OCI-LY3 (cell line): ENCODE measurements at regions not wholly inside any gene's neighbourhood (a gene's known extent, or its start where the extent isn't known, plus 50 kb on each side); places are given as distances from the start of the nearest gene placed in this dataset.
A peak's percentile ranks its signal among the peaks of the same experiment; 100 is the strongest.

Experiments used
- H2AFZ ChIP-seq: fragments of 200-600, 300-600 bp; shearing (Covaris generic); 2 replicates; pipeline ENCODE4 v1.6.0; 2014; ENCODE audit warnings: antibody characterized with exemption, low read depth, low read length
- H3K27ac ChIP-seq: fragments of 200-600, 300-600 bp; sonication (generic); 2 replicates; pipeline ENCODE4 v1.5.1; 2014; ENCODE audit warnings: mild to moderate bottlenecking, low read length, moderate library complexity, mixed read lengths
- H3K27me3 ChIP-seq: fragments of 200-600, 300-600 bp; sonication (generic); 2 replicates; pipeline ENCODE4 v1.6.1; 2014; ENCODE audit warnings: low read depth, low read length, mixed read lengths
- H3K36me3 ChIP-seq: fragments of 200-600, 300-600 bp; sonication (generic); replicated peaks from 2 replicates; pipeline ENCODE3; 2014; ENCODE audit warnings: low read depth, low read length, mixed read lengths
- H3K4me1 ChIP-seq: fragments of 300-600, 200-600 bp; sonication (generic); 2 replicates; pipeline ENCODE4 v1.6.1; 2014; ENCODE audit warnings: low read length, mixed read lengths
- H3K4me2 ChIP-seq: fragments of 200-600, 300-600 bp; sonication (generic); 2 replicates; pipeline ENCODE4 v1.6.1; 2014; ENCODE audit warnings: low read length, mixed read lengths
- H3K4me3 ChIP-seq: fragments of 300-600, 200-600 bp; sonication (generic); 2 replicates; pipeline ENCODE4 v1.5.1; 2014; ENCODE audit warnings: antibody characterized with exemption, mild to moderate bottlenecking, low read length, moderate library complexity
- H3K79me2 ChIP-seq: fragments of 300-600, 200-600 bp; shearing (Covaris generic); 2 replicates; pipeline ENCODE4 v1.6.1; 2014; ENCODE audit warnings: mild to moderate bottlenecking, low read length, mixed read lengths
- H3K9ac ChIP-seq: fragments of 300-600, 200-600 bp; shearing (Covaris generic); 2 replicates; pipeline ENCODE4 v1.6.0; 2014; ENCODE audit warnings: mild to moderate bottlenecking, low read length, moderate library complexity
- H3K9me3 ChIP-seq: fragments of 200-600, 300-600 bp; shearing (Covaris generic); 2 replicates; pipeline ENCODE4 v1.6.1; 2014; ENCODE audit warnings: low read length, mixed read lengths; ENCODE audit not compliant: insufficient read depth
- H4K20me1 ChIP-seq: fragments of 200-600, 300-600 bp; sonication (generic); 2 replicates; pipeline ENCODE4 v1.6.1; 2016; ENCODE audit warnings: low read length, mixed read lengths; ENCODE audit not compliant: insufficient read depth
- CTCF ChIP-seq: fragments of 200-600, 300-600 bp; sonication (generic); IDR thresholded peaks from 2 replicates; pipeline ENCODE4 v1.5.1; 2014; ENCODE audit warnings: antibody characterized with exemption, low read length, low read depth
- EZH2phosphoT487 ChIP-seq: fragments of 200-600 bp; shearing (Covaris generic); IDR thresholded peaks from 2 replicates; pipeline ENCODE4 v1.6.1; 2018; ENCODE audit warnings: antibody characterized with exemption, mixed run types, low read depth

- Histone ChIP-seq H3K4me2 (no peak overlapping the region), H3K9ac (no peak overlapping the region), H3K36me3 (no peaks in the 10 kb centered on the region), H3K9me3 (no peaks in the 10 kb centered on the region), H3K4me1 (no peaks in the 10 kb centered on the region), H4K20me1 (no peaks in the 10 kb centered on the region), H3K4me3 (no peak overlapping the region), H2AFZ (no peak overlapping the region), H3K27me3 (peaks cover 50% of the 10 kb centered on the region), H3K27ac (no peak overlapping the region), H3K79me2 (no peaks in the 10 kb centered on the region)
- no peak for TF ChIP-seq CTCF
- no peak for TF ChIP-seq EZH2phosphoT487
These were observed 144.5 kb upstream of the MYRIP start for GRCh38 chr3:39664931-39665330.

GRCh38 chr3:39665441-39665840, 144.0 kb upstream of the MYRIP start:
- Histone ChIP-seq H3K36me3 (no peaks in the 10 kb centered on the region), H3K4me2 (no peak overlapping the region), H2AFZ (no peak overlapping the region), H3K79me2 (no peaks in the 10 kb centered on the region), H3K4me3 (no peak overlapping the region), H3K4me1 (no peaks in the 10 kb centered on the region), H3K9ac (no peak overlapping the region), H4K20me1 (no peaks in the 10 kb centered on the region), H3K27ac (no peak overlapping the region), H3K9me3 (no peaks in the 10 kb centered on the region), H3K27me3 (peaks cover 52% of the 10 kb centered on the region)
- TF ChIP-seq EZH2phosphoT487 (no peak), CTCF (no peak)

GRCh38 chr3:39668420-39668819, 141.0 kb upstream of the MYRIP start:
- Histone ChIP-seq H2AFZ (no peak overlapping the region), H3K9me3 (no peaks in the 10 kb centered on the region)

GRCh38 chr3:39671116-39671515, 138.3 kb upstream of the MYRIP start:
- H3K36me3 ChIP-seq: no peaks in the 10 kb centered on the region
- H3K9me3 ChIP-seq: no peaks in the 10 kb centered on the region
- no peaks in the 10 kb centered on the region for H3K4me1 ChIP-seq
- no peaks in the 10 kb centered on the region for H3K79me2 ChIP-seq
- no peak overlapping the region for H3K27ac ChIP-seq
- H3K4me2 ChIP-seq: no peak overlapping the region
- H2AFZ ChIP-seq: no peak overlapping the region
- H3K4me3 ChIP-seq: no peak overlapping the region
- H3K9ac ChIP-seq: no peak overlapping the region
- peaks cover 26% of the 10 kb centered on the region; the same call in 1 of the 2 replicates for H3K27me3 ChIP-seq
- TF ChIP-seq EZH2phosphoT487 (no peak), CTCF (no peak)
- no peaks in the 10 kb centered on the region for H4K20me1 ChIP-seq

More at GRCh38 chr3:39668420-39668819, 141.0 kb upstream of the MYRIP start:
- H4K20me1 ChIP-seq: no peaks in the 10 kb centered on the region
- peak; percentile 87 for TF ChIP-seq CTCF
- no peak for TF ChIP-seq EZH2phosphoT487
- H3K4me2 ChIP-seq: no peak overlapping the region
- no peaks in the 10 kb centered on the region for H3K4me1 ChIP-seq
- no peaks in the 10 kb centered on the region for H3K36me3 ChIP-seq
- H3K4me3 ChIP-seq: no peak overlapping the region
- H3K27ac ChIP-seq: no peak overlapping the region
- H3K27me3 ChIP-seq: peaks cover 53% of the 10 kb centered on the region
- no peaks in the 10 kb centered on the region for H3K79me2 ChIP-seq
- H3K9ac ChIP-seq: no peak overlapping the region
